Keratinocyte (primary cell): ENCODE measurements at regions not wholly inside any gene's neighbourhood (a gene's known extent, or its start where the extent isn't known, plus 50 kb on each side); places are given as distances from the start of the nearest gene placed in this dataset.

Experiments used
- DNase-seq: peaks from one replicate; pipeline ENCODE4 v3.0.0-alpha.2; 2011; ENCODE audit warnings: low read depth, missing footprints, low spot score
- FAIRE-seq: peaks from 2 replicates; lab custom pipeline; 2011; peaks lifted over from hg19 to GRCh38; lab: Jason Lieb, UNC
- H2AFZ ChIP-seq: 2 replicates; pipeline ENCODE4 v1.6.0; 2012; ENCODE audit warnings: low read length, control low read depth, inconsistent platforms; ENCODE audit not compliant: control insufficient read depth
- H3K27ac ChIP-seq: 2 replicates; pipeline ENCODE4 v1.5.1; 2011; ENCODE audit warnings: low read length; ENCODE audit not compliant: control insufficient read depth, insufficient read depth
- H3K27me3 ChIP-seq: 3 replicates; pipeline ENCODE4 v1.6.0; 2011; ENCODE audit warnings: low read length; ENCODE audit not compliant: control insufficient read depth, insufficient read depth; ENCODE audit errors: extremely low read depth
- H3K36me3 ChIP-seq, 2 experiments: 2 replicates in 1 of 2; 3 replicates in 1 of 2; pipeline ENCODE4 v1.5.1; 2011; ENCODE audit warnings: low read length in 2 of 2, mild to moderate bottlenecking in 1 of 2; ENCODE audit not compliant: control insufficient read depth in 2 of 2, insufficient read depth in 2 of 2; ENCODE audit errors: extremely low read depth in 1 of 2
- H3K4me1 ChIP-seq: 3 replicates; pipeline ENCODE4 v1.5.1; 2011; ENCODE audit warnings: low read length; ENCODE audit not compliant: control insufficient read depth, insufficient read depth; ENCODE audit errors: extremely low read depth
- H3K4me2 ChIP-seq: 3 replicates; pipeline ENCODE4 v1.6.0; 2011; ENCODE audit warnings: low read depth, low read length; ENCODE audit not compliant: control insufficient read depth, insufficient read depth; ENCODE audit errors: extremely low read depth
- H3K4me3 ChIP-seq, 3 experiments: fragments of 200-600 bp in 1 of 3; sonication (generic) in 1 of 3; 2 replicates in 2 of 3; 3 replicates in 1 of 3; pipeline ENCODE4 v1.5.1; 2011 to 2016; ENCODE audit warnings: low read length in 3 of 3, mild to moderate bottlenecking in 3 of 3, control low read depth in 2 of 3, inconsistent platforms in 1 of 3, low read depth in 1 of 3, mixed read lengths in 1 of 3, mixed run types in 1 of 3, moderate library complexity in 1 of 3; ENCODE audit not compliant: control insufficient read depth in 2 of 3, insufficient read depth in 2 of 3; ENCODE audit errors: extremely low read depth in 1 of 3
- H3K79me2 ChIP-seq: 2 replicates; pipeline ENCODE4 v1.6.0; 2012; ENCODE audit warnings: low read length; ENCODE audit not compliant: control insufficient read depth, insufficient read depth
- H3K9ac ChIP-seq: 3 replicates; pipeline ENCODE4 v1.6.0; 2011; ENCODE audit warnings: low read length; ENCODE audit not compliant: control insufficient read depth, insufficient read depth; ENCODE audit errors: extremely low read depth
- H3K9me1 ChIP-seq: 3 replicates; pipeline ENCODE4 v1.6.0; 2011; ENCODE audit warnings: low read length; ENCODE audit not compliant: control insufficient read depth, insufficient read depth; ENCODE audit errors: extremely low read depth
- H3K9me3 ChIP-seq: 2 replicates; pipeline ENCODE4 v1.5.1; 2012; ENCODE audit warnings: low read depth, low read length; ENCODE audit not compliant: control insufficient read depth
- H4K20me1 ChIP-seq: 3 replicates; pipeline ENCODE4 v1.6.0; 2011; ENCODE audit warnings: low read length; ENCODE audit not compliant: control insufficient read depth, insufficient read depth; ENCODE audit errors: extremely low read depth
- CTCF ChIP-seq, 3 experiments: IDR thresholded peaks in 1 of 3; conservative IDR thresholded peaks in 1 of 3; optimal IDR thresholded peaks in 1 of 3; 2 replicates in 2 of 3; 3 replicates in 1 of 3; pipeline versions ENCODE3 to v1.5.1; 2011; ENCODE audit warnings: low read length in 3 of 3, mild to moderate bottlenecking in 3 of 3, moderate library complexity in 2 of 3, control low read depth in 1 of 3, inconsistent platforms in 1 of 3; ENCODE audit not compliant: insufficient read depth in 2 of 3; ENCODE audit errors: extremely low read depth in 1 of 3
- EZH2 ChIP-seq: IDR thresholded peaks from one replicate; pipeline ENCODE4 v1.6.1; 2012; ENCODE audit warnings: inconsistent platforms, mild to moderate bottlenecking, low read length, moderate library complexity
- dilution Hi-C: fragments of 300-500 bp; cut with MboI; formaldehyde crosslinking; loops from one replicate; pipeline ENCODE4 v1.7.0; 2020; ENCODE audit warnings: low sequenced_read_pairs; ENCODE audit not compliant: extremely low pct_ligation_motif_present

DNA sequence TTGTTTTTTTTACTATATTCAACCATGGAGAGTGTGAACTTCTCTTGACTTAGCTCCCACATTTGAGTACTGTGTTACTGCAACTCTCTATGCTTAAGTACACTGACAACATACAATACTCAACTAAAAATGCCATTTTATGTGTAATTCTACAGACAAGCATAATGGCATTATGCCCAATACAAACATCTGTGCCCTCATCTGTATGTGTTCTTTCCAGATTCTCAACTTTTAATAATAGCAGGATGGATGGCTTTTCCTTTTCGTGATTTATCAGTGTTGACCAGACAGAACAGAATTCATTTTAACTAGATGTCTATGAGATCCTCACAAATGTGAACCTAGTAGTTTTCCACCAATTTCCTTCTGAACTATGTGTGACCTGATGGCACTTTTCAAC, 84.2 kb upstream of the MARCKS start:
- Histone ChIP-seq H3K27me3 (no peaks in the 10 kb centered on the region), H3K27ac (no peak overlapping the region), H3K4me1 (no peaks in the 10 kb centered on the region), H3K9me3 (no peaks in the 10 kb centered on the region), H3K36me3 (no peaks in the 10 kb centered on the region), H3K79me2 (no peaks in the 10 kb centered on the region), H3K4me2 (no peak overlapping the region), H3K9me1 (no peaks in the 10 kb centered on the region), H3K9ac (no peak overlapping the region), H2AFZ (no peak overlapping the region), H4K20me1 (no peaks in the 10 kb centered on the region), H3K4me3 (no peak overlapping the region)
- no peak for FAIRE-seq
- DNase-seq = no peak
- dilution Hi-C loops = no loop called here
- no peak for TF ChIP-seq EZH2
- TF ChIP-seq CTCF (optimal IDR thresholded peaks at IDR 0.05 in 1 of 3, IDR thresholded peaks at IDR 0.05 in 1 of 3, conservative IDR thresholded peaks at IDR 0.05 in 1 of 3; ENCODE audit: extremely low read depth in 1 of 3, insufficient read depth in 2 of 3, low read length in 3 of 3) = no peak

GRCh38 chr6:113774127-113774825, 82.9 kb upstream of the MARCKS start:
- Histone ChIP-seq H3K9me3 (no peaks in the 10 kb centered on the region), H3K4me1 (no peaks in the 10 kb centered on the region), H3K4me3 (no peak overlapping the region), H3K27me3 (no peaks in the 10 kb centered on the region), H3K9me1 (no peaks in the 10 kb centered on the region), H3K4me2 (no peak overlapping the region), H2AFZ (no peak overlapping the region), H4K20me1 (no peaks in the 10 kb centered on the region), H3K27ac (no peak overlapping the region), H3K36me3 (no peaks in the 10 kb centered on the region), H3K79me2 (no peaks in the 10 kb centered on the region), H3K9ac (no peak overlapping the region)
- dilution Hi-C loops = no loop called here
- FAIRE-seq = no peak
- TF ChIP-seq EZH2 = no peak
- TF ChIP-seq CTCF (optimal IDR thresholded peaks at IDR 0.05 in 1 of 3, IDR thresholded peaks at IDR 0.05 in 1 of 3, conservative IDR thresholded peaks at IDR 0.05 in 1 of 3; ENCODE audit: extremely low read depth in 1 of 3, insufficient read depth in 2 of 3, low read length in 3 of 3) = no peak
- DNase-seq = no peak
